ENCODE measurements at regions not wholly inside any gene's neighbourhood (a gene's known extent, or its start where the extent isn't known, plus 50 kb on each side); places are given as distances from the start of the nearest gene placed in this dataset.

- TF ChIP-seq, protein P1, sequence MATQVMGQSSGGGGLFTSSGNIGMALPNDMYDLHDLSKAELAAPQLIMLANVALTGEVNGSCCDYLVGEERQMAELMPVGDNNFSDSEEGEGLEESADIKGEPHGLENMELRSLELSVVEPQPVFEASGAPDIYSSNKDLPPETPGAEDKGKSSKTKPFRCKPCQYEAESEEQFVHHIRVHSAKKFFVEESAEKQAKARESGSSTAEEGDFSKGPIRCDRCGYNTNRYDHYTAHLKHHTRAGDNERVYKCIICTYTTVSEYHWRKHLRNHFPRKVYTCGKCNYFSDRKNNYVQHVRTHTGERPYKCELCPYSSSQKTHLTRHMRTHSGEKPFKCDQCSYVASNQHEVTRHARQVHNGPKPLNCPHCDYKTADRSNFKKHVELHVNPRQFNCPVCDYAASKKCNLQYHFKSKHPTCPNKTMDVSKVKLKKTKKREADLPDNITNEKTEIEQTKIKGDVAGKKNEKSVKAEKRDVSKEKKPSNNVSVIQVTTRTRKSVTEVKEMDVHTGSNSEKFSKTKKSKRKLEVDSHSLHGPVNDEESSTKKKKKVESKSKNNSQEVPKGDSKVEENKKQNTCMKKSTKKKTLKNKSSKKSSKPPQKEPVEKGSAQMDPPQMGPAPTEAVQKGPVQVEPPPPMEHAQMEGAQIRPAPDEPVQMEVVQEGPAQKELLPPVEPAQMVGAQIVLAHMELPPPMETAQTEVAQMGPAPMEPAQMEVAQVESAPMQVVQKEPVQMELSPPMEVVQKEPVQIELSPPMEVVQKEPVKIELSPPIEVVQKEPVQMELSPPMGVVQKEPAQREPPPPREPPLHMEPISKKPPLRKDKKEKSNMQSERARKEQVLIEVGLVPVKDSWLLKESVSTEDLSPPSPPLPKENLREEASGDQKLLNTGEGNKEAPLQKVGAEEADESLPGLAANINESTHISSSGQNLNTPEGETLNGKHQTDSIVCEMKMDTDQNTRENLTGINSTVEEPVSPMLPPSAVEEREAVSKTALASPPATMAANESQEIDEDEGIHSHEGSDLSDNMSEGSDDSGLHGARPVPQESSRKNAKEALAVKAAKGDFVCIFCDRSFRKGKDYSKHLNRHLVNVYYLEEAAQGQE (IDR thresholded peaks at IDR 0.05; ENCODE audit: borderline replicate concordance in 1 of 2, low read depth in 1 of 2, low read length in 2 of 2): no peak
- TF ChIP-seq ZNF33A (CRISPR knock-in tag; IDR thresholded peaks at IDR 0.05; ENCODE audit: borderline replicate concordance) (no peak), ZNF136 (CRISPR knock-in tag; IDR thresholded peaks at IDR 0.05; ENCODE audit: low read depth) (no peak), ZSCAN25 (CRISPR knock-in tag; IDR thresholded peaks at IDR 0.05) (no peak), DMAP1 (CRISPR knock-in tag; IDR thresholded peaks at IDR 0.05) (no peak), FOXK1 (CRISPR knock-in tag; IDR thresholded peaks at IDR 0.05; ENCODE audit: borderline replicate concordance, low read depth) (no peak), MAX (IDR thresholded peaks at IDR 0.05) (no peak), HNRNPH1 (optimal IDR thresholded peaks at IDR 0.05; ENCODE audit: low read depth, low read length) (no peak), CAMTA2 (CRISPR knock-in tag; IDR thresholded peaks at IDR 0.05; ENCODE audit: borderline replicate concordance) (no peak)
Measured at GRCh38 chr16:17852977-17853702, 382.4 kb upstream of the XYLT1 start (continued).

Data from HepG2 (cell line).